Tibial nerve (tissue), 4 donors: ENCODE measurements at regions not wholly inside any gene's neighbourhood (a gene's known extent, or its start where the extent isn't known, plus 50 kb on each side); places are given as distances from the start of the nearest gene placed in this dataset.

Source experiments
- DNase-seq, 2 donors: peaks; one replicate each; pipeline ENCODE4 v3.0.0-alpha.2; 2019; ENCODE audit warnings: low spot score in 2 of 2
- H3K27ac ChIP-seq, 4 donors: fragments of 200-600 bp; sonication (generic) in 3 of 4; one replicate each; pipeline ENCODE4 v1.5.1; 2017 to 2019; ENCODE audit warnings: mild to moderate bottlenecking in 1 of 4
- H3K27me3 ChIP-seq, 2 donors: fragments of 200-600 bp; sonication (generic) in 1 of 2; one replicate each; pipeline versions ENCODE4 v1.5.1 to v1.6.0; 2017 to 2019
- H3K36me3 ChIP-seq, 3 donors: fragments of 200-600 bp; sonication (generic); one replicate each; pipeline ENCODE4 v1.5.1; 2018 to 2019
- H3K4me1 ChIP-seq, 4 donors: fragments of 200-600 bp; sonication (generic) in 3 of 4; one replicate each; pipeline ENCODE4 v1.5.1; 2017 to 2019
- H3K4me3 ChIP-seq, 4 donors: fragments of 200-600 bp; sonication (generic) in 3 of 4; one replicate each; pipeline ENCODE4 v1.5.1; 2017 to 2019; ENCODE audit warnings: mild to moderate bottlenecking in 1 of 4, moderate library complexity in 1 of 4
- H3K9me3 ChIP-seq, 4 donors: fragments of 200-600 bp; sonication (generic) in 3 of 4; one replicate each; pipeline ENCODE4 v1.5.1; 2017 to 2019
- EP300 ChIP-seq, 2 donors: sonication (generic); formaldehyde crosslinking; IDR thresholded peaks; one replicate each; pipeline ENCODE4 v1.6.1; 2017; ENCODE audit warnings: antibody characterized with exemption in 2 of 2, mild to moderate bottlenecking in 1 of 2
- POLR2A ChIP-seq, 2 donors: fragments of 450-650 bp; IDR thresholded peaks; one replicate each; pipeline ENCODE4 v1.6.1; 2017; ENCODE audit warnings: antibody characterized with exemption in 2 of 2, mild to moderate bottlenecking in 2 of 2, moderate library complexity in 2 of 2
- WGBS, 2 donors: methylation state at CpG; one replicate each; pipeline ENCODE4 v1.1.5; 2018; 5-methylcytosine and 5-hydroxymethylcytosine counted together
- TF ChIP-seq, protein P1 (sequence below), 5 experiments: fragments of 200-600 bp in 3 of 5; fragments of 450-650 bp in 2 of 5; sonication (generic) in 3 of 5; IDR thresholded peaks; one replicate each; pipeline ENCODE4 v1.5.1; 2016 to 2019; ENCODE audit warnings: antibody characterized with exemption in 5 of 5, mild to moderate bottlenecking in 3 of 5, moderate library complexity in 2 of 5

DNA sequence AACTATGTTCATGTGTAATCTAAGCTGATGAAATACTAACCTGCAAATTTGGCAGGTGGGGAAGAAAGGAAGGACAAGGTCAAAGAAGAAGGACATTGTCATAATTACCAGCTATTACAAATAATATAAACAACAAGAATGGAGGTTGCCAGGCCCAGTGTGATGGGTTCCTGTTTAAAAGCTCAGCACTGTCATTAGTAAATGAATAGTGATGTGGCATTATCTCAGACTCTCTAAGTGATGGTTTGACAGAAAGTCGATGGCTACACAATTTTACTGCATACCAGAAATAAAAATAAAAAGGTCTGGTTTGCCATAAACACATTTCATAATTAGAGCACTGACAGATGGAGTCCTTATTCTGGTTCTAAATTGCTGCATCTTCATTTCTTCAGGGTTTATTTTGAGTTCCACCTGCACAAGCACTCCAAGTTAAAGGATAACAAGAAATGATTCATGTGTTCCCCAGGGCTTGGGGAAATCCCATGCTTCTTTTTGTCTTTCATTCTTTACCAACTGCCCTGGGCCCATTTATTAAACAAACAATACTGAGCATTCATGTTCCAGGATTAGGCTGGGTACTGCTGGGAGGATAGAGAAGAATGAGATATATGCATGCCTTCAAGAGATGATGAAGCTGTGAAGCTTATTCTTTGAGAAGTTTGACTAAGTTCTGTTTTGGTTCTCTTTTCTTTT is 367.8 kb upstream of the RASGEF1B start:
- 54 to 63% methylated on average over 1 of the region's 1 CpG for WGBS, 2 donors
- no peaks in the 10 kb centered on the region for H3K36me3 ChIP-seq
- H3K4me1 ChIP-seq: no peaks in the 10 kb centered on the region
- H3K27ac ChIP-seq: no peak overlapping the region
- H3K9me3 ChIP-seq: no peaks in the 10 kb centered on the region
- H3K27me3 ChIP-seq: no peaks in the 10 kb centered on the region
- H3K4me3 ChIP-seq: no peak overlapping the region
- TF ChIP-seq, protein P1, sequence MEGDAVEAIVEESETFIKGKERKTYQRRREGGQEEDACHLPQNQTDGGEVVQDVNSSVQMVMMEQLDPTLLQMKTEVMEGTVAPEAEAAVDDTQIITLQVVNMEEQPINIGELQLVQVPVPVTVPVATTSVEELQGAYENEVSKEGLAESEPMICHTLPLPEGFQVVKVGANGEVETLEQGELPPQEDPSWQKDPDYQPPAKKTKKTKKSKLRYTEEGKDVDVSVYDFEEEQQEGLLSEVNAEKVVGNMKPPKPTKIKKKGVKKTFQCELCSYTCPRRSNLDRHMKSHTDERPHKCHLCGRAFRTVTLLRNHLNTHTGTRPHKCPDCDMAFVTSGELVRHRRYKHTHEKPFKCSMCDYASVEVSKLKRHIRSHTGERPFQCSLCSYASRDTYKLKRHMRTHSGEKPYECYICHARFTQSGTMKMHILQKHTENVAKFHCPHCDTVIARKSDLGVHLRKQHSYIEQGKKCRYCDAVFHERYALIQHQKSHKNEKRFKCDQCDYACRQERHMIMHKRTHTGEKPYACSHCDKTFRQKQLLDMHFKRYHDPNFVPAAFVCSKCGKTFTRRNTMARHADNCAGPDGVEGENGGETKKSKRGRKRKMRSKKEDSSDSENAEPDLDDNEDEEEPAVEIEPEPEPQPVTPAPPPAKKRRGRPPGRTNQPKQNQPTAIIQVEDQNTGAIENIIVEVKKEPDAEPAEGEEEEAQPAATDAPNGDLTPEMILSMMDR (IDR thresholded peaks at IDR 0.05): no peak
- TF ChIP-seq EP300 (IDR thresholded peaks at IDR 0.05) (no peak), POLR2A (IDR thresholded peaks at IDR 0.05) (no peak)
- no peak for DNase-seq

DNA sequence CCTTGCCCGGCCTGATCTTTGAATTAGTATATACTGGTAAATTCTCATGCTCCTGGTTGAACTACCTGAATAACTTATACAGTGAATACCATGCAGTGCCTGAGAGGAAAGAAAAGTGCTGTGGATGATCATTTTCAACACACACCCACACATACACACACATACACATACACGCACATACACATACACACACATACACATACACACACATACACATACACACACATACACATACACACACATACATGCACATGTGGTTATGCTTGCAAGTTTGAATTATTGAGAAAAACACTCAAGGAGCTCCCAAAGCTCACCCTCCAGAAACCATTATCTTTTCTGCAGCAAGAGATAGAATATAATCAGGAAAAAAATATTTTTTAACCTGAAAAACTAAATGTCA is 366.9 kb upstream of the RASGEF1B start:
- no peak for DNase-seq
- WGBS, 2 donors: 98% methylated on average over 2 of the region's 2 CpGs
- no peaks in the 10 kb centered on the region for H3K36me3 ChIP-seq
- no peaks in the 10 kb centered on the region for H3K9me3 ChIP-seq
- H3K4me1 ChIP-seq: no peaks in the 10 kb centered on the region
- H3K4me3 ChIP-seq: no peak overlapping the region
- no peaks in the 10 kb centered on the region for H3K27me3 ChIP-seq
- H3K27ac ChIP-seq: no peak overlapping the region
- TF ChIP-seq EP300 (IDR thresholded peaks at IDR 0.05) (no peak), POLR2A (IDR thresholded peaks at IDR 0.05) (no peak)
- TF ChIP-seq, protein P1 (IDR thresholded peaks at IDR 0.05): no peak

DNA sequence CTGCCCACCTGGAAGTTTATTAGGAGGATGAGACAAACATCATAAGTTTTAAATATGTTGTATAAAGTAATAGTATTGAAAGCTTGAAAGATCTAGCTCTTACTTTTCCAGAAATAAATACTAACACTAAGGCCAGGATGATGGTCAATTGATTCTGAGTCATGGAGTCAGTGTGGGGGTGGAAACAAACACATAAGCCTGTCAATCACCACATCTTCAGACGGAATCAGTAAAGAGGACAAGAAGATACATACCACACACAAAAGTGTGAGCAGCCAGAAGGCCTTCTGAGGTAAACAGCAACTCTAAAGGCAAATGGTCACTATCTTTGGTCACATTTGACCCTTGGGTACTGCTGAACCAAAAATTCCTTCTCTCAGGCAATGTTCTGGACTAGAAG is 365.0 kb upstream of the RASGEF1B start:
- Histone ChIP-seq H3K36me3 (no peaks in the 10 kb centered on the region), H3K9me3 (no peaks in the 10 kb centered on the region), H3K27ac (no peak overlapping the region), H3K27me3 (no peaks in the 10 kb centered on the region), H3K4me1 (no peaks in the 10 kb centered on the region), H3K4me3 (no peak overlapping the region)
- no peak for DNase-seq
- TF ChIP-seq POLR2A (IDR thresholded peaks at IDR 0.05): no peak
- TF ChIP-seq EP300 (IDR thresholded peaks at IDR 0.05): no peak
- TF ChIP-seq, protein P1 (IDR thresholded peaks at IDR 0.05): no peak
- 26 to 32% methylated on average over 1 of the region's 1 CpG for WGBS, 2 donors

DNA sequence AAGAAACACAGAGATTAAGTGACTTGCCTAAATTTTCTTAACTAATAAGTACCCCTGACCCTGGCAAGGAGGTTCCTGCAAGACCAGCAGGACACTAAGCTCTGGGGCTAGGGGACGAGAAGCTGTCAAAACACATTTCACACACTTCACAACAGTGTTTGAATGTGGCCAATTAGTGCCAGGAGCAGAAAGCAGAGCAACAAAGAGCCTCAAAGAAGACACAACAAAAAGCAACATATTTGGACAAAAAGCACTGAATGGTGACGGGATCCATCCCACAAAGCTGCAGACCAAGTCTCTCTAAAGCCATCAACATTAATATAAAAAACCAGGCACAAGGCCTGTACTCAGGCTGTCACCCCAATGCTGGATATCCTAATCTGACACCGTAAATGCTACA is 361.9 kb upstream of the RASGEF1B start:
- 80 to 91% methylated on average over 3 of the region's 3 CpGs for WGBS, 2 donors

DNA sequence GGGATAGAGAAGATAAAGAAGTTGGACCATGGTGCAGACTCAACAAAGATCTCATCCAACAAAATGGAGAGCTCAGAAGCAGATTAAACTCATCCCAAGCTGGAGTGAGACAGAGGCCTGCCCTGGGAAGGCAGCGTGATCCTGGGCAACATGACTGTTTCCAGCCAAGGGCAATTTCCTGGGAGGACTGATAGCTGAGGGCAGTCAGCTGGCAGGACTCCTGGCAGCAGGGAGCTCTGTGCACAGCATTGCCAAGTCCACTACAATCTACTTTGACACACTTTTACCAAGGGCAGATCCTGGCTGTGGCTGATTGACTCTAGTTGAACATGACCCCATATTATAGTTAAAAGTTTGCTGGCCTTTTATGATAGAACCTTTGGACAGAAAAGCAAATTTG is 357.3 kb upstream of the RASGEF1B start:
- TF ChIP-seq, protein P1 (IDR thresholded peaks at IDR 0.05): no peak
- no peak for TF ChIP-seq POLR2A (IDR thresholded peaks at IDR 0.05)
- Histone ChIP-seq H3K4me1 (no peaks in the 10 kb centered on the region), H3K36me3 (no peaks in the 10 kb centered on the region), H3K27me3 (no peaks in the 10 kb centered on the region), H3K4me3 (no peak overlapping the region), H3K9me3 (no peaks in the 10 kb centered on the region), H3K27ac (no peak overlapping the region)
- DNase-seq: no peak
- WGBS, 2 donors: 80 to 90% methylated on average over 1 of the region's 1 CpG

More for the DNA sequence above, 361.9 kb upstream of the RASGEF1B start:
- no peak for DNase-seq
- TF ChIP-seq, protein P1 (IDR thresholded peaks at IDR 0.05): no peak
- TF ChIP-seq EP300 (IDR thresholded peaks at IDR 0.05) (no peak), POLR2A (IDR thresholded peaks at IDR 0.05) (no peak)
- Histone ChIP-seq H3K27me3 (no peaks in the 10 kb centered on the region), H3K36me3 (no peaks in the 10 kb centered on the region), H3K4me1 (no peaks in the 10 kb centered on the region), H3K27ac (no peak overlapping the region), H3K4me3 (no peak overlapping the region), H3K9me3 (no peaks in the 10 kb centered on the region)
